ENCODE measurements at regions not wholly inside any gene's neighbourhood (a gene's known extent, or its start where the extent isn't known, plus 50 kb on each side); places are given as distances from the start of the nearest gene placed in this dataset.
"Not testable (repeated sequence)": the region's sequence is repeated elsewhere in the genome, so short reads cannot be mapped to it uniquely, and the experiment has no call there.

DNA sequence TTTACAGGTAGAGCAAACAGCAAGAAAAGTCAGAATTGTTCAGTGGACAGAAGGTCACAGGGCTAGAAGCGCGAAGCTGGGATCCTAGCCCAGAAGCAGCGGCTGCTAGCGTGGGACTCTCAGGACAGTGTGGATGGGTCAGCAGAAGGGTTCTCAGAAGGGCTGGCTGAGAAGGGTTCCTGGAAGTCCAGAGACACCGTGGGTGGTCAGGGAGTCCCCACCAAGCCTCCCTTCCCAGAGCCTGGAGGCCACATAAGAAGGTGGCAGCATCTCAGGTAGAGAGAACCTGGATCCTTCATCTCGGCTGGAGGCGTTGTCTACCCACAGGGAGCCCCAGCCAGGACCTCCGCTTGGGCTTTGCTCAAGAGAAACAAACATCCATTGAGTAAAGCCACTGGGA lies 696.3 kb downstream of the PTPRU start:
- H3K4me3 ChIP-seq (ENCODE audit: low read length in 2 of 2): no peak overlapping the region
- no peaks in the 10 kb centered on the region for H3K9me3 ChIP-seq (ENCODE audit: control insufficient read depth in 2 of 2, low read length in 2 of 2)
- no peak overlapping the region for H3K27ac ChIP-seq (ENCODE audit: low read depth in 2 of 2, low read length in 2 of 2)
- no peaks in the 10 kb centered on the region for H3K36me3 ChIP-seq (ENCODE audit: control insufficient read depth in 2 of 2, insufficient read depth in 2 of 2, low read length in 2 of 2)
- no peak overlapping the region for H3K9ac ChIP-seq (ENCODE audit: low read depth in 1 of 2, low read length in 2 of 2)
- no peaks in the 10 kb centered on the region for H3K4me1 ChIP-seq (ENCODE audit: control insufficient read depth in 2 of 2, insufficient read depth in 2 of 2, low read length in 2 of 2)
- H3K27me3 ChIP-seq (ENCODE audit: control insufficient read depth in 2 of 2, insufficient read depth in 2 of 2, low read length in 2 of 2): peaks cover 4 to 5% of the 10 kb centered on the region in 2 donors

DNA sequence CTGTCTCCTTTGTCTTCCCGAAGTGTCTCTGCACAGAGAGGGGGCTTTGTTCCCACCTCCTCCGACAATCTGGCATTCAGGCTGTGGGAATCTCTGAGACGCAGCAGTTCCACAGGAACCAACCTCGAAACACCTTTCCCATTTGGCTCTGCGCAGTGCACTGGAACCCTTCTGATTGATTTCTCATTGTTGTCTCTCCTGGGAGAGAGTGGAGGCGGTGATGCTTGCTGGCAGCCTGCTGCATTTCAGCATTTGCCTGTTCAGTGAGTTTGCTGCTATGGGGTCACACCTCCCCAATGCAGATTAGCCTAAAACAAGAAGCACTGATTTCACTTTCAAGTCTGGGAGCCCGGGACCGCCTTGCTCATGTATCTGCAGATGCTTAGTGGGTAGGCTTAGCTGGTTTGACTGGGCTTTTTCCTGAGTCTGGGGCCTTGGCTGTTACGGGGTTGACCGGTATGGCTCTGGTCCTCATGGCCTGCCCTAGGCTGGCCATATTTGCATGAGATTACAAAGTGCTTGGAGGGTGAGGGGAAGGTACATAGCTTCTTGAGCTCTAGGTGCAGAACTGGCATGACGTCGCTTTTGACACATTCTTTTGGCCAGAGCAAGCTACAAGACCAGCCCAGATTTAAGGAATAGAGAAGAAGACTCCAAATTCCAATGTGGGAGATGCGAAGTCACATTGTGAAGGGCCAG lies 695.3 kb downstream of the PTPRU start:
- Histone ChIP-seq H3K27ac (ENCODE audit: low read depth in 2 of 2, low read length in 2 of 2) (no peak overlapping the region), H3K9ac (ENCODE audit: low read depth in 1 of 2, low read length in 2 of 2) (no peak overlapping the region), H3K36me3 (ENCODE audit: control insufficient read depth in 2 of 2, insufficient read depth in 2 of 2, low read length in 2 of 2) (no peaks in the 10 kb centered on the region), H3K4me1 (ENCODE audit: control insufficient read depth in 2 of 2, insufficient read depth in 2 of 2, low read length in 2 of 2) (no peaks in the 10 kb centered on the region), H3K9me3 (ENCODE audit: control insufficient read depth in 2 of 2, low read length in 2 of 2) (no peaks in the 10 kb centered on the region), H3K27me3 (ENCODE audit: control insufficient read depth in 2 of 2, insufficient read depth in 2 of 2, low read length in 2 of 2) (peaks cover 4 to 5% of the 10 kb centered on the region in 2 donors), H3K4me3 (ENCODE audit: low read length in 2 of 2) (no peak overlapping the region)

DNA sequence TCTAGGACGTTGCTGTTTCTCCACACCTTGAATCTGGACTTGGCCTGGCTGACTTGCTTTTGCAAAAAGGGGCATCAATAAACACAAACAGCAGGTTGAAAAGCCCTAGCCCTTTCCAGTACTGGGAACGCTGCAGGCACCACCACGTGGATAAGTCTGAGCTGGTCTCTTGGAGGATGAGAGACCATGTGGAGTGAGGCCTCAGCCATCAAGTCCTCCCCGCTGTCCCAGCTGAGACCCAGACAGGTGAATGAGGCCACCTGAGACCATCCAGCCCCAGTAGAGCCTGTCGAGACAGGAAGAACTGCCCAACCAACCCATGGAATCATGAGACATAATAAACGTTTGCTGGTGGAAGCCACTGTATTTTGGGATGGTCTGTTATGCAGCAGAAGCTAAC lies 688.7 kb downstream of the PTPRU start:
- H3K36me3 ChIP-seq (ENCODE audit: control insufficient read depth in 2 of 2, insufficient read depth in 2 of 2, low read length in 2 of 2): no peaks in the 10 kb centered on the region
- H3K9me3 ChIP-seq (ENCODE audit: control insufficient read depth in 2 of 2, low read length in 2 of 2): no peaks in the 10 kb centered on the region
- H3K4me1 ChIP-seq (ENCODE audit: control insufficient read depth in 2 of 2, insufficient read depth in 2 of 2, low read length in 2 of 2): no peaks in the 10 kb centered on the region
- H3K9ac ChIP-seq (ENCODE audit: low read depth in 1 of 2, low read length in 2 of 2): no peak overlapping the region
- H3K27ac ChIP-seq (ENCODE audit: low read depth in 2 of 2, low read length in 2 of 2): no peak overlapping the region
- no peak overlapping the region for H3K4me3 ChIP-seq (ENCODE audit: low read length in 2 of 2)
- H3K27me3 ChIP-seq (ENCODE audit: control insufficient read depth in 2 of 2, insufficient read depth in 2 of 2, low read length in 2 of 2): no peaks in the 10 kb centered on the region

DNA sequence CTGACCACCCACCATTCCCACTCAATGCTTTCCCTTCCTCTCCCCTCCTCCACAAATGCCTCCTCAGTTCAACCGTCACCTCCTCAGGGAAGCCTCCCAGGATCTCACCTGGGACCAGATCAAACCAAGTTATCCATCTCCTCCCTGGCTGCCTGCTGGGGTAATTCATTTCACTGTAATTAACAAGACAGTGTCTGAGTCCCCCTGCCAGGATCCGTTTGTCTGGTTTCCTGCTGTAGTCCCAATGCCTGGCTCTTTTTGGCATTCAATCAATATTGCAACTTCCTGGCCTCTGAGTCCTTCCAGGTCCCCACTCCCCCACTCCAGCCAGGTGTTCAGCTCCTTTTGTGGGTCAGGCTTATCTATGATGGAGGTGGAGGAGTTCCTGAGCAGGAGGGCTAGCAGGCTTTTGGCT lies 687.7 kb downstream of the PTPRU start:
- no peaks in the 10 kb centered on the region for H3K27me3 ChIP-seq (ENCODE audit: control insufficient read depth in 2 of 2, insufficient read depth in 2 of 2, low read length in 2 of 2)
- no peaks in the 10 kb centered on the region for H3K4me1 ChIP-seq (ENCODE audit: control insufficient read depth in 2 of 2, insufficient read depth in 2 of 2, low read length in 2 of 2)
- H3K9me3 ChIP-seq (ENCODE audit: control insufficient read depth in 2 of 2, low read length in 2 of 2): no peaks in the 10 kb centered on the region
- no peak overlapping the region for H3K4me3 ChIP-seq (ENCODE audit: low read length in 2 of 2)
- H3K36me3 ChIP-seq (ENCODE audit: control insufficient read depth in 2 of 2, insufficient read depth in 2 of 2, low read length in 2 of 2): no peaks in the 10 kb centered on the region
- H3K9ac ChIP-seq (ENCODE audit: low read depth in 1 of 2, low read length in 2 of 2): no peak overlapping the region
- H3K27ac ChIP-seq (ENCODE audit: low read depth in 2 of 2, low read length in 2 of 2): no peak overlapping the region

DNA sequence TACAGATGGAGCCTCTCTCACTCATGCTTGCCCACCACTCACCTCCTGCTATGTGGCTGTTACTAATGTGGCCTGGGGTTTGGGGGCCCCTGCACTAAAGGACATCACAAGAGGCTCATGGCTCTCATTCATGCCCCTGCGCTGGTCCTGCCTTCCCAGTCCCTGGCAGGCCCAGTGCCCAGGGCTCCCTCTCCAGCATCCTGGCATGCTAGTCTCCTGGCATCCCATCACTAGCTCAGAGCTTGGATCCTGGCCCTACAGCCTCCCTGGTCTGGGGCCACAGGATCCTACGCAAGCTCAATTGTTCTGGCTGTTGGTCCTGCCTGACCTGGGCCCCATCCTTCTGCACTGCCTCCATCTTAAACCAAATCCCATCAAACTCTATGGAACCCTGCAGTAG lies 685.4 kb downstream of the PTPRU start:
- no peak overlapping the region for H3K9ac ChIP-seq (ENCODE audit: low read depth in 1 of 2, low read length in 2 of 2)
- H3K27me3 ChIP-seq (ENCODE audit: control insufficient read depth in 2 of 2, insufficient read depth in 2 of 2, low read length in 2 of 2): peaks cover 0 to 2% of the 10 kb centered on the region in 2 donors
- H3K9me3 ChIP-seq (ENCODE audit: control insufficient read depth in 2 of 2, low read length in 2 of 2): no peaks in the 10 kb centered on the region
- no peaks in the 10 kb centered on the region for H3K4me1 ChIP-seq (ENCODE audit: control insufficient read depth in 2 of 2, insufficient read depth in 2 of 2, low read length in 2 of 2)
- no peaks in the 10 kb centered on the region for H3K36me3 ChIP-seq (ENCODE audit: control insufficient read depth in 2 of 2, insufficient read depth in 2 of 2, low read length in 2 of 2)
- H3K27ac ChIP-seq (ENCODE audit: low read depth in 2 of 2, low read length in 2 of 2): no peak overlapping the region
- H3K4me3 ChIP-seq (ENCODE audit: low read length in 2 of 2): no peak overlapping the region

DNA sequence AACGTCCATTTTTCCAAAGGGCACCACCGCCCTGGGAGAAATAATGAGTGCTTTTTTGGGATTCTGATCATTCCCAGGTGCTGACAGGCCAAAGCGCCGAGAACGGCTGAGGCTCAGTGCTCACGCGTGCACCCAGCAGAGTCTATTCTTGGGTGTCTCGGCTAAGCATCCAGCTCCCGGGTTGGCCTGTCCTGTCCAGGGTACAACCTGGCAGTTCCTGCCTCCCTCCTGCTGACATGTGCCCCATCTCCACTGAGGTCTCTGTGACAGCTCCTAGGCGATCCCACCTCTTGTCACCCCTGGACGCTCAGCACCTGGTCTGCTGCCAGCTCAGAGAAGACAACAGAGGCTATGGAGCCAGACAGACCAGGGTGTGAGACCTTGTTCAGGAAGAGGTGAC lies 684.5 kb downstream of the PTPRU start:
- Histone ChIP-seq H3K4me1 (ENCODE audit: control insufficient read depth in 2 of 2, insufficient read depth in 2 of 2, low read length in 2 of 2) (no peaks in the 10 kb centered on the region), H3K36me3 (ENCODE audit: control insufficient read depth in 2 of 2, insufficient read depth in 2 of 2, low read length in 2 of 2) (no peaks in the 10 kb centered on the region), H3K9ac (ENCODE audit: low read depth in 1 of 2, low read length in 2 of 2) (no peak overlapping the region), H3K27me3 (ENCODE audit: control insufficient read depth in 2 of 2, insufficient read depth in 2 of 2, low read length in 2 of 2) (peaks cover 0 to 2% of the 10 kb centered on the region in 2 donors), H3K4me3 (ENCODE audit: low read length in 2 of 2) (no peak overlapping the region), H3K9me3 (ENCODE audit: control insufficient read depth in 2 of 2, low read length in 2 of 2) (no peaks in the 10 kb centered on the region), H3K27ac (ENCODE audit: low read depth in 2 of 2, low read length in 2 of 2) (no peak overlapping the region)

DNA sequence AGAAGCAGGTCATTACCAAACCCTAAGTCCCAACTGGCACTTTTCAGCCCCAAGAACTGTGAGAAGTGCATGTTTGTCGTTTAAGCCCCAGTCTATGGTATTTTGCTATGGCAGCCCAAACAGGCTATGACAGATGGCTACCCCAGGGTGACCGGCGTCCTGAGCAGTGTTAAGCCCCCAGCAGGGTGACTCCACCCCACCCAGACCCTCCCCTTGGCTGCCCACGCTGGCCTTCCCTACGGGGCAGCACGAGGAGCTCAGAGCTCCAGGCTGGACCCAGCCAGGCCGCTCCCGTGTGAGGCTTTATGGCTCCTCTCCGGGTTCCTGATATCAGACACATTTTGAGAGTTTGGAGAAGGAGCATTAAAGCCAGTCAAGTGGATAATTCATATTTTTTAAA lies 684.0 kb downstream of the PTPRU start:
- no peak overlapping the region for H3K27ac ChIP-seq (ENCODE audit: low read depth in 2 of 2, low read length in 2 of 2)
- no peaks in the 10 kb centered on the region for H3K36me3 ChIP-seq (ENCODE audit: control insufficient read depth in 2 of 2, insufficient read depth in 2 of 2, low read length in 2 of 2)
- H3K27me3 ChIP-seq (ENCODE audit: control insufficient read depth in 2 of 2, insufficient read depth in 2 of 2, low read length in 2 of 2): peaks cover 0 to 2% of the 10 kb centered on the region in 2 donors
- H3K4me1 ChIP-seq (ENCODE audit: control insufficient read depth in 2 of 2, insufficient read depth in 2 of 2, low read length in 2 of 2): no peaks in the 10 kb centered on the region
- H3K4me3 ChIP-seq (ENCODE audit: low read length in 2 of 2): no peak overlapping the region
- H3K9me3 ChIP-seq (ENCODE audit: control insufficient read depth in 2 of 2, low read length in 2 of 2): no peaks in the 10 kb centered on the region
- H3K9ac ChIP-seq (ENCODE audit: low read depth in 1 of 2, low read length in 2 of 2): no peak overlapping the region

DNA sequence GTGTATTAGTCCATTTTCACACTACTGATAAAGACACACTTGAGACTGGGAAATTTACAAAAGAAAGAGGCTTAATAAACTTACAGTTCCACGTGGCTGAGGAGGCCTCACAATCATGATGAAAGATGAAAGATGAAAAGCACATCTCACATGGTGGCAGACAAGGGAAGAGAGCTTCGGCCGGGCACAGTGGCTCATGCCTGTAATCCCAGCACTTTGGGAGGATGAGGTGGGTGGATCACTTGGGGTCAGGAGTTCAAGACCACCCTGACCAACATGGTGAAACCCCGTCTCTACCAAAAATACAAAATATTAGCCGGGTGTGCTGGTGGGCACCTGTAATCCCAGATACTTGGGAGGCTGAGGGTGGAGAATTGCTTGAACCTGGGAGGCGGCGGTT lies 682.7 kb downstream of the PTPRU start:
- not testable (repeated sequence) for H3K27me3 ChIP-seq (ENCODE audit: control insufficient read depth in 2 of 2, insufficient read depth in 2 of 2, low read length in 2 of 2); H3K36me3 ChIP-seq (ENCODE audit: control insufficient read depth in 2 of 2, insufficient read depth in 2 of 2, low read length in 2 of 2); H3K4me1 ChIP-seq (ENCODE audit: control insufficient read depth in 2 of 2, insufficient read depth in 2 of 2, low read length in 2 of 2); H3K27ac ChIP-seq (ENCODE audit: low read depth in 2 of 2, low read length in 2 of 2); H3K4me3 ChIP-seq (ENCODE audit: low read length in 2 of 2); H3K9ac ChIP-seq (ENCODE audit: low read depth in 1 of 2, low read length in 2 of 2); H3K9me3 ChIP-seq (ENCODE audit: control insufficient read depth in 2 of 2, low read length in 2 of 2)

DNA sequence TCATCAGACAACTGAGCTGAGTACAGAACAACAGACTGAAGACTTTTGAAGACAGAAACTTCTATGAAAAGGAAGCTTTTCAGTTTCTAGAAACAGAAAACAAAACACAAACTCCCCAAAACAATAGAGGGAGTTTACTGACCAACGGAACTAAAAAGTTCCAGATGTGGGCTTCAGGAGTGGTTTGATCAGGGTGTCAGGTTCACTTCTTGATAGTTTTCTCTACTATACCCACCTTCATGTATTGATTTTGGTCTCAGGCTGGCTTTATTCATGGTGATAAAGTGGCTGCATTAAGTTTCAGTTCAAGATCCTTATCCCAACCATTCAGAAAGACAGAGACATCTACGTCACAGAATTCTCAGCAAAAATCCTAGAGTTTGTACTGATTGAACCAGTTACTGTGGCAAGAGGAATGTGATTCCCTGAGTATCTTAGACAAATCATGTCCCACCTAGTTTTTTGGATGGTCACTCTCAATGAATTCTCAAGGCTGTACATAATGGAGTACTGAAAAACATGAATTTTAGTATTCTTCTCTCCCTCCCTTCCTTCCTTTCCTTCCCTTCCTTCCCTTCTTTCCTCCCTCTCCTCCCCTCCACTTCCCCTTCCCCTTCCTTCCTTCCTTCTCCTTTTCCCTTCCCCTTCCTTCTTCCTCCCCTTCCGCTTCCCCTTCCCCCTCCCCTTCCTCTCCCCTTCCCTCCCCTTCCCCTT lies 680.5 kb downstream of the PTPRU start:
- H3K27me3 ChIP-seq (ENCODE audit: control insufficient read depth in 2 of 2, insufficient read depth in 2 of 2, low read length in 2 of 2): peaks cover 0 to 4% of the 10 kb centered on the region in 2 donors
- H3K9me3 ChIP-seq (ENCODE audit: control insufficient read depth in 2 of 2, low read length in 2 of 2): no peaks in the 10 kb centered on the region
- no peak overlapping the region for H3K27ac ChIP-seq (ENCODE audit: low read depth in 2 of 2, low read length in 2 of 2)
- H3K36me3 ChIP-seq (ENCODE audit: control insufficient read depth in 2 of 2, insufficient read depth in 2 of 2, low read length in 2 of 2): no peaks in the 10 kb centered on the region
- no peak overlapping the region for H3K9ac ChIP-seq (ENCODE audit: low read depth in 1 of 2, low read length in 2 of 2)
- no peaks in the 10 kb centered on the region for H3K4me1 ChIP-seq (ENCODE audit: control insufficient read depth in 2 of 2, insufficient read depth in 2 of 2, low read length in 2 of 2)
- H3K4me3 ChIP-seq (ENCODE audit: low read length in 2 of 2): no peak overlapping the region

DNA sequence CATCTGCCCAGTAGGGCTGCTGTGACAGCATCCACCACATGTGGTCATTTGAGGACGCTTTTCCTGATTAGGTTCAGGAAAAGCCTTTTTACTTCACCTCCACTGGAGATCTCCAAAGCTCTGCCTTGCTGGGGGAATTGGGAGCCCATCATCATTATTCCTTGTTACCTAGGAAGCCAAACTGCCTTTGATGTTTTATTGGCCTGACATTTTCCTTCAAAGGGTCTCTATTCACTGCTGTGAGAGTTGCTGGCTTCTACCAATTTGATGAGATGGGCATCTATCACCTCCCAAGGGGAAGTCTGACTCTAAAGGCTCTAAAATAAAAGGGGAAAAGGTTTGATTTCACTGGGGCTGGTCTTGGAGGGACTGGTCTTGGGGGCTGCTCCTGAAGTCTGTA lies 678.6 kb downstream of the PTPRU start:
- H3K9me3 ChIP-seq (ENCODE audit: control insufficient read depth in 2 of 2, low read length in 2 of 2): no peaks in the 10 kb centered on the region
- H3K4me1 ChIP-seq (ENCODE audit: control insufficient read depth in 2 of 2, insufficient read depth in 2 of 2, low read length in 2 of 2): no peaks in the 10 kb centered on the region
- no peak overlapping the region for H3K27ac ChIP-seq (ENCODE audit: low read depth in 2 of 2, low read length in 2 of 2)
- H3K36me3 ChIP-seq (ENCODE audit: control insufficient read depth in 2 of 2, insufficient read depth in 2 of 2, low read length in 2 of 2): no peaks in the 10 kb centered on the region
- no peak overlapping the region for H3K4me3 ChIP-seq (ENCODE audit: low read length in 2 of 2)
- no peak overlapping the region for H3K9ac ChIP-seq (ENCODE audit: low read depth in 1 of 2, low read length in 2 of 2)
- H3K27me3 ChIP-seq (ENCODE audit: control insufficient read depth in 2 of 2, insufficient read depth in 2 of 2, low read length in 2 of 2): peaks cover 2 to 4% of the 10 kb centered on the region in 2 donors

Measured in mucosa of rectum (tissue), 2 donors.